ENCODE measurements at regions not wholly inside any gene's neighbourhood (a gene's known extent, or its start where the extent isn't known, plus 50 kb on each side); places are given as distances from the start of the nearest gene placed in this dataset.

DNA sequence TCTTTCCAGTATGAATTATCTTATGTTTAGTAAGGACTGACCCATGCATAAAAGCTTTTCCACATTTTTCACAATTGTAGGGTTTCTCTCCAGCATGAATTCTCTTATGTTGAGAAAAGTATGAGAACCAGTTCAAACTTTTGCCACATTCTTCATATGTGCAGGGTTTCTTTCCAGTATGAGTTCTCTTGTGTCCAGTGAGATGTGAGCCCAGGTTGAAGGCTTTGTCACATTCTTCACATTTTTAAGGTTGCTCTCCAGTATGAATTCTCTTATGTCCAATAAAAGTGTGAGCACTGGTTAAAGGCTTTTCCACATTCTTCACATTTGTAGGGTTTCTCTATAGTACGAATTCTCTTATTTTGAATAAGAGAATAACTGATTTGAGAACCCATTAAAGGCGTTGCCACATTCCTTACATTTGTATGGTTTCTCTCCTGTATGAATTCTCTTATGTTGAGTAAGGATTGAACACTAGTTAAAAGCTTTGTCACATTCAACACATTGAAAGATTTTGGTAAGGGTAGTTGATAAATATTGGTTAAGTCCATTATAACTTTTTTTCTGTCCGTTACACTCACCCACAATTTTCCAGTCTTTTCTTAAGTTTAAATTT, 911.0 kb upstream of the ZNF722 start:
- Histone ChIP-seq H3K27me3 (no peaks in the 10 kb centered on the region), H3K36me3 (no peaks in the 10 kb centered on the region), H3K9me3 (peaks cover 0 to 39% (median 0%) of the 10 kb centered on the region in 4 donors), H3K4me3 (no peak overlapping the region), H3K27ac (no peak overlapping the region), H3K4me1 (no peaks in the 10 kb centered on the region)
- WGBS (ENCODE audit: insufficient coverage, low coverage, low lambda C conversion rate, missing lambda C conversion rate) = 56% methylated on average over 3 of the region's 3 CpGs
- TF ChIP-seq, protein P1, sequence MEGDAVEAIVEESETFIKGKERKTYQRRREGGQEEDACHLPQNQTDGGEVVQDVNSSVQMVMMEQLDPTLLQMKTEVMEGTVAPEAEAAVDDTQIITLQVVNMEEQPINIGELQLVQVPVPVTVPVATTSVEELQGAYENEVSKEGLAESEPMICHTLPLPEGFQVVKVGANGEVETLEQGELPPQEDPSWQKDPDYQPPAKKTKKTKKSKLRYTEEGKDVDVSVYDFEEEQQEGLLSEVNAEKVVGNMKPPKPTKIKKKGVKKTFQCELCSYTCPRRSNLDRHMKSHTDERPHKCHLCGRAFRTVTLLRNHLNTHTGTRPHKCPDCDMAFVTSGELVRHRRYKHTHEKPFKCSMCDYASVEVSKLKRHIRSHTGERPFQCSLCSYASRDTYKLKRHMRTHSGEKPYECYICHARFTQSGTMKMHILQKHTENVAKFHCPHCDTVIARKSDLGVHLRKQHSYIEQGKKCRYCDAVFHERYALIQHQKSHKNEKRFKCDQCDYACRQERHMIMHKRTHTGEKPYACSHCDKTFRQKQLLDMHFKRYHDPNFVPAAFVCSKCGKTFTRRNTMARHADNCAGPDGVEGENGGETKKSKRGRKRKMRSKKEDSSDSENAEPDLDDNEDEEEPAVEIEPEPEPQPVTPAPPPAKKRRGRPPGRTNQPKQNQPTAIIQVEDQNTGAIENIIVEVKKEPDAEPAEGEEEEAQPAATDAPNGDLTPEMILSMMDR (IDR thresholded peaks at IDR 0.05) = no peak
- TF ChIP-seq POLR2A (IDR thresholded peaks at IDR 0.05) = no peak
- intact Hi-C loops (cut with DNase I) = no loop called here
- no peak for ATAC-seq
- DNase-seq = no peak

DNA sequence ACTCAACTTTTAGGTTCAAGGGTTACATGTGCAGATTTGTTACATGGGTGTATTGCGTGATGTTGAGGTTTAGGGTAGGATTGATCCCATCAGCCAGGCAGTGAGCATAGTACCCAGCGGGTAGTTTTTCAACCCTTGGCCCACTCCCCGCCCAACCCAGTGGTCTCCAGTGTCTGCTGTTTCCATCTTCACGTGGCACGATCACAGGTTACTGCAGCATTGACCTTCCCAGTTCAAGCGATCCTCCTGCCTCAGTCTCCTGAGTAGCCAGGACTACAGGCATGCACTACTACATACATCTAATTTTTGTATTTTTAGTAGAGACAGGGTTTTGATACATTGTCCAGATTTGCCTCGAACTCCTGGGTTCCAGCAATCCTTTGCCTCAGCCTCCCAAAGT, 905.7 kb upstream of the ZNF722 start:
- ATAC-seq (no peak), DNase-seq (no peak)
- TF ChIP-seq POLR2A (IDR thresholded peaks at IDR 0.05) = no peak
- TF ChIP-seq, protein P1 (IDR thresholded peaks at IDR 0.05) = no peak
- H3K4me3 ChIP-seq = no peak overlapping the region
- intact Hi-C loops (cut with DNase I) = no loop called here
- no peak overlapping the region for H3K27ac ChIP-seq
- H3K27me3 ChIP-seq = no peaks in the 10 kb centered on the region
- no peaks in the 10 kb centered on the region for H3K36me3 ChIP-seq
- 42% methylated on average over 4 of the region's 7 CpGs for WGBS (ENCODE audit: insufficient coverage, low coverage, low lambda C conversion rate, missing lambda C conversion rate)
- H3K4me1 ChIP-seq = no peaks in the 10 kb centered on the region
- peaks cover 0 to 20% (median 0%) of the 10 kb centered on the region in 4 donors for H3K9me3 ChIP-seq

DNA sequence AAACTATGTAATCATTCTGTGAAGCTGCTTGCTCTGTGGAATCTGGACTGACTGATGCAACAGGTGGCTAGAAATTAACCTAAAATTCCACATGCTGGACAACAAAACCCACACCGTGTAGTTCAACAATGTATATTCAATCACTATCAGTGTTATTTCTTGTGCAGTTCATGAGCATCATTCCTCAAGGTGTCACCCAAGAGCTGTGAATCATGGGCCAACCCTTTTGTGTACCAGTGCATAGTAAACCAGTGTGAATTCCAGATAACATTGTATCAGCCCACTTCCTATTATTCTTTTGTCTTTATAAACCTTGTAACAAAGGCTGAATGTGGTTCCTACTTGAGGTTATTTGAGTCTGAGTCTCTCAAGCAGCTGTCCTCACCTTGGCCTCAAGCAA, 905.2 kb upstream of the ZNF722 start:
- TF ChIP-seq, protein P1 (IDR thresholded peaks at IDR 0.05) = no peak
- no peak for TF ChIP-seq POLR2A (IDR thresholded peaks at IDR 0.05)
- ATAC-seq = no peak
- DNase-seq = no peak
- intact Hi-C loops (cut with DNase I) = no loop called here
- Histone ChIP-seq H3K27me3 (no peaks in the 10 kb centered on the region), H3K27ac (no peak overlapping the region), H3K4me1 (no peaks in the 10 kb centered on the region), H3K9me3 (peaks cover 0 to 15% (median 0%) of the 10 kb centered on the region in 4 donors), H3K36me3 (no peaks in the 10 kb centered on the region), H3K4me3 (no peak overlapping the region)
- no CpG with 5 or more reads among the region's 1 CpG for WGBS (ENCODE audit: insufficient coverage, low coverage, low lambda C conversion rate, missing lambda C conversion rate)

DNA sequence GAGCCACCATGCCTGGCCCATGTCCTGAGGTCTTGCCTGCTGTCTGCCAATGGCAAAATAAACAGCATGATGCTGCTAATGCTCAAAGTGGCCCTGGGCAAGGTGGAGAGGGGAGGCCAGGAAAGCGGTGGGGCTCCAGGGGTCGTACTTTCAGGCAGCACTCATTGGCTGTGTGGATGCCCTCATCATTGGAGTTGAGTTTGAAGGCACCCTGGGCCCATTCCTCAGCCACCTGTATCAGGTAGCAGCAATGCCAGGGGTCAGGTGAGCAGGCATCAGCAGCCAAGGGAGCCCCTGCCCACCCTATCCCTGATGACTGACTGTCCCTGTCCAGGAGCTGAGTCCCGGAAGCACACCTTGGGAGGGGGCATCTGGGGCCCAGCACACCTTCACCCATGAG, 902.5 kb upstream of the ZNF722 start:
- Histone ChIP-seq H3K36me3 (no peaks in the 10 kb centered on the region), H3K4me1 (no peaks in the 10 kb centered on the region), H3K4me3 (no peak overlapping the region), H3K27ac (no peak overlapping the region), H3K27me3 (no peaks in the 10 kb centered on the region), H3K9me3 (peaks cover 0 to 11% (median 0%) of the 10 kb centered on the region in 4 donors)
- WGBS (ENCODE audit: insufficient coverage, low coverage, low lambda C conversion rate, missing lambda C conversion rate) = 60% methylated on average over 1 of the region's 3 CpGs
- ATAC-seq = no peak
- intact Hi-C loops (cut with DNase I) = no loop called here
- TF ChIP-seq POLR2A (IDR thresholded peaks at IDR 0.05) = no peak
- TF ChIP-seq, protein P1 (IDR thresholded peaks at IDR 0.05) = no peak
- DNase-seq = no peak

DNA sequence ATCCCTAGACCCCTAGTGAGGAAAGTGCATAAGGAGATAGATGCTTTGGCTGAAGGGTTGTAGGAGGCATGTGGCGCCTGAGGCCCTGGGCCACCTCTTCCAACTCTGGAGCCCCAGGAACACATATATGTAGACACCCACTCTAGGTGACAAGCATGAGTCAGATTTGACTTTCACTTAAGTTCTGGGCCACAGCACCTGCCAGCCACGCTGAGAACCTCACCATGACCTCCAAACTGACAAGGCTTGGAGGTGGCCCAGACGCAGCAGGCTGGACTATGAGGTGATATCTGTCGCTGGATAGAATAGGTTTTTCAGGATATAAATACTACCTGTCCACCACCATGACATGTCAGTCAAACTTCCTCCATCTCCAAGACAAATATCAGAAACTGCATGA, 894.0 kb upstream of the ZNF722 start:
- ATAC-seq = no peak
- H3K4me1 ChIP-seq = no peaks in the 10 kb centered on the region
- H3K27ac ChIP-seq = no peak overlapping the region
- no peaks in the 10 kb centered on the region for H3K27me3 ChIP-seq
- 57% methylated on average over 4 of the region's 4 CpGs for WGBS (ENCODE audit: insufficient coverage, low coverage, low lambda C conversion rate, missing lambda C conversion rate)
- H3K4me3 ChIP-seq = no peak overlapping the region
- TF ChIP-seq, protein P1 (IDR thresholded peaks at IDR 0.05) = no peak
- TF ChIP-seq POLR2A (IDR thresholded peaks at IDR 0.05) = no peak
- intact Hi-C loops (cut with DNase I) = no loop called here
- H3K36me3 ChIP-seq = no peaks in the 10 kb centered on the region
- no peaks in the 10 kb centered on the region for H3K9me3 ChIP-seq
- DNase-seq = no peak
